ENCODE measurements at regions not wholly inside any gene's neighbourhood (a gene's known extent, or its start where the extent isn't known, plus 50 kb on each side); places are given as distances from the start of the nearest gene placed in this dataset.

- H3K4me3 ChIP-seq (ENCODE audit: low read depth, low read length) = no peak overlapping the region
- DNase-seq (ENCODE audit: low read depth) = no peak
- TF ChIP-seq, protein P1, sequence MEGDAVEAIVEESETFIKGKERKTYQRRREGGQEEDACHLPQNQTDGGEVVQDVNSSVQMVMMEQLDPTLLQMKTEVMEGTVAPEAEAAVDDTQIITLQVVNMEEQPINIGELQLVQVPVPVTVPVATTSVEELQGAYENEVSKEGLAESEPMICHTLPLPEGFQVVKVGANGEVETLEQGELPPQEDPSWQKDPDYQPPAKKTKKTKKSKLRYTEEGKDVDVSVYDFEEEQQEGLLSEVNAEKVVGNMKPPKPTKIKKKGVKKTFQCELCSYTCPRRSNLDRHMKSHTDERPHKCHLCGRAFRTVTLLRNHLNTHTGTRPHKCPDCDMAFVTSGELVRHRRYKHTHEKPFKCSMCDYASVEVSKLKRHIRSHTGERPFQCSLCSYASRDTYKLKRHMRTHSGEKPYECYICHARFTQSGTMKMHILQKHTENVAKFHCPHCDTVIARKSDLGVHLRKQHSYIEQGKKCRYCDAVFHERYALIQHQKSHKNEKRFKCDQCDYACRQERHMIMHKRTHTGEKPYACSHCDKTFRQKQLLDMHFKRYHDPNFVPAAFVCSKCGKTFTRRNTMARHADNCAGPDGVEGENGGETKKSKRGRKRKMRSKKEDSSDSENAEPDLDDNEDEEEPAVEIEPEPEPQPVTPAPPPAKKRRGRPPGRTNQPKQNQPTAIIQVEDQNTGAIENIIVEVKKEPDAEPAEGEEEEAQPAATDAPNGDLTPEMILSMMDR (IDR thresholded peaks at IDR 0.05; ENCODE audit: control insufficient read depth, extremely low read depth, insufficient read depth) = no peak
Observed at GRCh38 chr6:15829156-15829555, 166.3 kb upstream of the DTNBP1 start.

DNA sequence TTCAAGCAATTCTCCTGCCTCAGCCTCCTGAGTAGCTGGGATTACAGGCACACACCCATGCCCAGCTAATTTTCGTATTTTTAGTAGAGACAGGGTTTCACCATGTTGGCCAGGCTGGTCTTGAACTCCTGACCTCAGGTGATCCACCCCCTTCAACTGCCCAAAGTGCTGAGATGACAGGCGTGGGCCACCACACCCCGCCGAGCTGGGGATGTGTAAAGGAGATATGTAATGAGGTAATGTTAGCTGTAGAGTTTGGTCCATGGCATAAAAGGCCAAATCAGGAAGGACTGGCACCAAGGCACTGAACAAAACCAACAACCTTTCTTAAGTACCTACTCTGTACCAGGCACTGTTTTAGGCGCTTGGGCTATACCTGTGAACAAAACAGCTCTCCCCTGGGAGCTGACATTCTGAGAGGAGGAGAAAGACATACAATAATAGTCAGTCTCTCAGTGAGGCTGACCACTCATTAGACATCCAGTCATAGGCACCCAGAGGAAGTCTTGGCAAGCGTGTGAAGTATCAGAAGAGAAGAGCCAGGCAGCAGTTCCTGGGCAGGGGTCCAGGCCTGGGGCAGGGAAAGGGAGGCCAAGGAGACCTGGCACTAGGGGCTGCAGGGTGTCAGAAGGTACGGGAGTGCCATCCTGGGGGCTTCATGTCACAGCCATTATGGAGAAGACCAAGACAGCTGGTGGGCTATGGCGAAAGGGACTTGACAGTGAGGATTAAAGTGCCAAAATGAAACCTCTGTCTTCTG lies 164.8 kb upstream of the DTNBP1 start:
- H3K4me3 ChIP-seq (ENCODE audit: low read depth, low read length) = no peak overlapping the region
- no peak for DNase-seq (ENCODE audit: low read depth)
- TF ChIP-seq, protein P1 (IDR thresholded peaks at IDR 0.05; ENCODE audit: control insufficient read depth, extremely low read depth, insufficient read depth) = no peak

DNA sequence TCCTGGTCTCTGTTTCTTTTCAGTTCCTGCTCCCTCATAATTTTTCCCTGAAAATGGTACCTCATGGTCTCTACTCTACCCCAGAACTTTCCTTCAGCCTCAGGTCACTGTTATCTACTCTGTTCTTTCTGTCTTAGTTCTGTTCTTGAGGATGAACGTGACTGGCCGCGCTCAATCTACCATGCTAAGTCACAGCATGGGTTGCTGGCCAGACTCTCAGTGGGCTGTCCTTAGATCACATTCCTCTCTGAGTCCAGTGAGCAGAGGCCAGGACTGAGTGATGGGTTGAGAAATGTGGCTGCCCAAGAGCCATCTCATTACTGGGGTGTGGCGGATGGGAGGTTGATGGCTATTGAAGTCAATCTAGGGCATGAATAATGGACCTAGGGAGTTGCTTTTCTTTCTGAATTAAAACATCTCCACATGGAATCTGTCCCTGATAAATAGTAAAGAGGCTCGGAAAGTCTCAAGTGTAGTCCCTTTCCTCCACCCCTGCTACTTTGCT lies 164.0 kb upstream of the DTNBP1 start:
- no peak overlapping the region for H3K4me3 ChIP-seq (ENCODE audit: low read depth, low read length)
- TF ChIP-seq, protein P1 (IDR thresholded peaks at IDR 0.05; ENCODE audit: control insufficient read depth, extremely low read depth, insufficient read depth) = no peak
- no peak for DNase-seq (ENCODE audit: low read depth)

DNA sequence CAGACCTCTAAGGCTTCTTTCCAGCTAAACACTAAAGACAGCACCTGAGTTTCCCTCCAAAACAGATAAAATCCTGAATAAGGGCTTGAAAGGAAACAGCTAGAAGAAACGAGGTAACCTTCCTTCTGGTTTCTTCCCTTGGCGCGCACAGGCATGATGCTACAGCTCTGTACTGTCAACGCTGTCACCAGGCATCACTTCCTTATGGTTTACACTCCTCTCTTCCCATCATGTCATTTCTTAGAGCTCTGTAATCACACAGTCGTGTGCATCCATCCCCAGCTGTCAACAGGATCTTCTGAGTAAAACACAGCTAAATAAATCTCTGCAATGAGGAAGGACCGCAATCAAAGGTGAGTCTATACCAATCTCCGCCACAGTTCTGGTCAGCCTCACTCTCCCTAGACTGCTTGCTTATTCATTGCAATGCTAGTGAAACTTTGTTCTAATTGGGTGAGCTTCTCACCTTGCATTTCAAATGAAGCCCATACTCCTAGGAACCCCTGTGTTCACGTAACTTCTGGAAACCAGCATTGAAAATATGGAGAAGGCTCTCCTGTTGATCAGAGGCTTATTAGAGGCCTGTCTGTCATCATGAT lies 162.6 kb upstream of the DTNBP1 start:
- TF ChIP-seq, protein P1 (IDR thresholded peaks at IDR 0.05; ENCODE audit: control insufficient read depth, extremely low read depth, insufficient read depth) = no peak
- no peak overlapping the region for H3K4me3 ChIP-seq (ENCODE audit: low read depth, low read length)
- no peak for DNase-seq (ENCODE audit: low read depth)

DNA sequence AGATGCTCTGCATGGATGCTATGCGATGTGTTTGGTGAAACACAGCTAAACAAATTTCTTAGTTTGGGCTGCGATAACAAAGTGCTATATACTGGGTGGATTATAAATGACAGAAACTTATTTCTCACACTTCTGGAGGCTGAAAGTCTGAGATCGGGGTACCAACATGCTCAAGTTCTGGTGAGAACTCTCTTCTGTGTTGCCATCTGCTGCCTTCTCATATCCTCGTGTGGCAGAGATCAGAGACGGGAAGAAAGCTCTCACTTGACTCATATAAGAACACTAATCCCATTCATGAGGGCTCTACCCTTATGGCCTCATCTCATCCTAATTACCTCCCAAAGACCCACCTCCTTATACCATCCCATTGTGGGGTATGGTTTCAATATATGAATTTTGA lies 162.0 kb upstream of the DTNBP1 start:
- no peak for DNase-seq (ENCODE audit: low read depth)
- TF ChIP-seq, protein P1 (IDR thresholded peaks at IDR 0.05; ENCODE audit: control insufficient read depth, extremely low read depth, insufficient read depth) = no peak
- no peak overlapping the region for H3K4me3 ChIP-seq (ENCODE audit: low read depth, low read length)

DNA sequence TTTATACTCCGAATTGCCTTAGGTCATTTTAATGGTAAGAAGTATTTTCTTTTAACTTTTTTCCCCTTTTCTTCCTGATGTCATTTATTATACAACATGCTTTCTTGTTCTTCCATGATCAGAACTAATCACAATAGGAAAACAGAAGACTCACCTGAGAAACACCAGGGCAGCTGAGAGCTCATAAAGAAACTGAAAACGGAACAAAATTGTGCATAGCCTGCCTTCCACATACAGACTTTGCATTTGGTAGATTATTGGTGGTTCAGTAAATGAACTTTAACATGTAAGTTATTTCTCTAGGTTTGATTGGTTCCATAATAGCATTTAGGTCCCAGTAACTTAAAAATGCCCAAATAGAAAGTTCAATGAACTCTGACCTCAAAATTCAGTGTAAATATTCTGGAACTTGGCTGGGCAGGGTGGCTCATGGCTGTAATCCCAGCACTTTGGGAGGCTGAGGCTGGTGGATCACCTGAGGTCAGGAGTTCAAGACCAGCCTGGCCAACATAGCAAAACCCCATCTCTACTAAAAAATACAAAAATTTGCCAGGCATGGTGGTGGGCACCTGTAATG lies 161.1 kb upstream of the DTNBP1 start:
- H3K4me3 ChIP-seq (ENCODE audit: low read depth, low read length) = no peak overlapping the region
- no peak for DNase-seq (ENCODE audit: low read depth)
- TF ChIP-seq, protein P1 (IDR thresholded peaks at IDR 0.05; ENCODE audit: control insufficient read depth, extremely low read depth, insufficient read depth) = no peak

All from LNCaP clone FGC (cell line).